BJ (cell line): ENCODE measurements at regions not wholly inside any gene's neighbourhood (a gene's known extent, or its start where the extent isn't known, plus 50 kb on each side); places are given as distances from the start of the nearest gene placed in this dataset.

Experiments
- CTCF ChIA-PET: fragments of 350-600 bp; formaldehyde crosslinking; extraction: SDS; loops from one replicate; lab custom pipeline; 2021; ENCODE audit warnings: antibody characterized with exemption, inconsistent platforms; lab: Yijun Ruan, JAX
- POLR2A ChIA-PET: fragments of 300-600 bp; sonication (Branson Sonifier 250); formaldehyde crosslinking; extraction: SDS; loops from one replicate; lab custom pipeline; 2021; ENCODE audit warnings: antibody characterized with exemption; lab: Charles Lee
- DNase-seq: peaks from one replicate; pipeline ENCODE4 v3.0.0-alpha.2; 2011; ENCODE audit warnings: low read depth
- H3K27me3 ChIP-seq: 2 replicates; pipeline ENCODE4 v1.6.0; 2011; ENCODE audit warnings: low read length; ENCODE audit not compliant: control insufficient read depth, insufficient read depth
- H3K36me3 ChIP-seq: 2 replicates; pipeline ENCODE4 v1.5.1; 2011; ENCODE audit warnings: low read length; ENCODE audit not compliant: control insufficient read depth, insufficient read depth
- H3K4me3 ChIP-seq: 2 replicates; pipeline ENCODE4 v1.5.1; 2011; ENCODE audit warnings: low read depth, mild to moderate bottlenecking, control low read depth, low read length
- TF ChIP-seq, protein P1 (sequence below): IDR thresholded peaks from 2 replicates; pipeline ENCODE4 v1.5.1; 2011; ENCODE audit warnings: low read depth, mild to moderate bottlenecking, control low read depth, inconsistent platforms, low read length, moderate library complexity; ENCODE audit not compliant: insufficient read depth

DNA sequence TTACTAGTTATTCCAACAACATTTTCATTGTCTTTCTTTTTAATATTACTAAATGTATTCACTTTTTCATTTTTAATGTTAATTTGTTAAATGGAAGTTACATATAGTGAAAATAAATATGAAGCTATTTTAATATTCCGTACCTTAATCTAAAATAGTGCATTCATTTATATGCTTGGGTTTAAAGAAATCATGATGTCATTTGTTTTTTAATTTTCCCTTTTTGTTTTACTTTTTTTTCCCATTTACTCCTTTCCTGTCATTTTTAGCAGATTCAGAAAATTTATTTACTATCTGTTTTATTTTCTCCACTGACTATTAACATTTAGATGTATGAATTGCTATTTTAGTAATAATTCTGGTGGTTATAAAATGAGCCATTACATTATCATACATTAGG, 183.0 kb upstream of the CDH9 start:
- POLR2A ChIA-PET: no interaction called here
- DNase-seq: no peak

DNA sequence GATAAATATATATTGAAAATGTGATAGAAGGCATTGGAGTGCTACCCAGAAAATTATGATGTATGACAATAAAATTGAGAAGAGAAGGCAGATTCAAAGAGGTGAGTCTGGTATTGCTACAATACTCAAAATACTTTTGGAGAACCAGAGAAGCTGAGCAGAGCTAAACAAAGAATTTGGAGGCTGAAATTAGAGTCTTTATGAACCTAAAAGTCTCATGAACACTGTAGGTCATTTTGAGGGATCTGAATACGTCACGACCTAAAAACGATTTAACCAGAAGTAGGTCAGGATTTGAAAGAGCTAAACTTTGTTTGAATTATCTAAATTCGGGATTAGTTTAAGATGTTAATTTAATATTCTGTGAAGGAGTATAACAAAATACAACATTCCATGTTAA, 182.4 kb upstream of the CDH9 start:
- DNase-seq: no peak
- ChIA-PET POLR2A (no interaction called here), CTCF (no interaction called here)
- Histone ChIP-seq H3K4me3 (no peak overlapping the region), H3K36me3 (no peaks in the 10 kb centered on the region), H3K27me3 (no peaks in the 10 kb centered on the region)
- TF ChIP-seq, protein P1, sequence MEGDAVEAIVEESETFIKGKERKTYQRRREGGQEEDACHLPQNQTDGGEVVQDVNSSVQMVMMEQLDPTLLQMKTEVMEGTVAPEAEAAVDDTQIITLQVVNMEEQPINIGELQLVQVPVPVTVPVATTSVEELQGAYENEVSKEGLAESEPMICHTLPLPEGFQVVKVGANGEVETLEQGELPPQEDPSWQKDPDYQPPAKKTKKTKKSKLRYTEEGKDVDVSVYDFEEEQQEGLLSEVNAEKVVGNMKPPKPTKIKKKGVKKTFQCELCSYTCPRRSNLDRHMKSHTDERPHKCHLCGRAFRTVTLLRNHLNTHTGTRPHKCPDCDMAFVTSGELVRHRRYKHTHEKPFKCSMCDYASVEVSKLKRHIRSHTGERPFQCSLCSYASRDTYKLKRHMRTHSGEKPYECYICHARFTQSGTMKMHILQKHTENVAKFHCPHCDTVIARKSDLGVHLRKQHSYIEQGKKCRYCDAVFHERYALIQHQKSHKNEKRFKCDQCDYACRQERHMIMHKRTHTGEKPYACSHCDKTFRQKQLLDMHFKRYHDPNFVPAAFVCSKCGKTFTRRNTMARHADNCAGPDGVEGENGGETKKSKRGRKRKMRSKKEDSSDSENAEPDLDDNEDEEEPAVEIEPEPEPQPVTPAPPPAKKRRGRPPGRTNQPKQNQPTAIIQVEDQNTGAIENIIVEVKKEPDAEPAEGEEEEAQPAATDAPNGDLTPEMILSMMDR: no peak

More for the DNA sequence above, 183.0 kb upstream of the CDH9 start:
- H3K27me3 ChIP-seq: no peaks in the 10 kb centered on the region
- TF ChIP-seq, protein P1: no peak
- no peaks in the 10 kb centered on the region for H3K36me3 ChIP-seq
- no peak overlapping the region for H3K4me3 ChIP-seq
- CTCF ChIA-PET: no interaction called here

DNA sequence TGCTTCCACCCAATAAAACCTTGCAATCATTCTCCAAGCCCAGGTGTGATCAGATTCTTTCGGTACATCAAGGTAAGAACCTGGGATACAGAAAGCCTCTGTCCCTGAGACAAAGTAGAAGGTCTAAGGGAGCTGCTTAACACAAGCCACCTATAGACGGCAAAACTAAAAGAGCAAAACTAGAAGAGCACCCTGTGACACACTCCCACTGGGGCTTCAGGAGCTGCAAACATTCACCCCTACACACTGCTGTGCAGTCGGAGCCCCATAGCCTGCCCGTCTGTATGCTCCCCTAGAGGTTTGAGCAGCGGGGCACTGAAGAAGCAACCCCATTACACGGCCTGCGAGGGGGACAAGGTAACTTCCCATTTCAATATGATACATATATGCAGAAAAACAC, 179.6 kb upstream of the CDH9 start:
- Histone ChIP-seq H3K36me3 (no peaks in the 10 kb centered on the region), H3K27me3 (no peaks in the 10 kb centered on the region), H3K4me3 (no peak overlapping the region)
- ChIA-PET POLR2A (no interaction called here), CTCF (no interaction called here)
- TF ChIP-seq, protein P1: no peak
- no peak for DNase-seq

DNA sequence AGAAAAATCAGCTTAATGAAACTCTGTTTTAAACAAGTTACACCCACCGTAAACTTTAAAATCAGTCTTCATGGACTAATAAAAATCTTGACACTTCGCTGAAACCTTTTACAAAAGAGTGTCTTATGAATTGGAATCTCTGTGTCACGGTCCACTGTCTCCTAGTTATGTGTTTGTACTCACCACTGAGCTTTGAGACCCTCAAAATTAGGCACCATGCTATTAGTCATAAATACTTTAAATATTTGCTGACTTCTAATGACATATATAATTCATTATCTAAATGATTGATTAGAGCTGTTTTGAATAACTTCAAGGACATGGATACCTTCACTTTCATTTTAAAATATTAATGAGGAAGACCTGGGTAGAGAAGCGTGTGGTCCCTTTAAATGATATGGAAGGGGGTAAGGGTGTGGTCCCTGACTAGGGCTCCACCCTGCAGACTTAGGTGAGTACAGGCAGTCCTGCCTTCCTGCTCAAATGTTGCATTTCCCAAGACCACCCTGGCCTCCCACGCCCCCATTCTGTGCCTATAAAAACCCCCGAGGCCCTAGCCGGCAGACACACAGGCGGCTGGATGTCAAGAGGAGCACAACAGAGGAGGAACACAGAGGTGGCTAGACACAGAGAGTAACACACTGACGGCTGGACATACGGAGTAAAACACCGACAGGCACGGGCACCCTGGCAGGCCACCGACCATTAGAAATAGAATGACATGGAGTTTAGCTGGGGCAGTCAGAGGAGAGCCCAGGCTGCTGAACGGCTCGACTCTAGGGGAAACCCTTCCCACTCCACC, 179.0 kb upstream of the CDH9 start:
- DNase-seq: no peak
- ChIA-PET POLR2A (no interaction called here), CTCF (no interaction called here)
- Histone ChIP-seq H3K4me3 (no peak overlapping the region), H3K27me3 (no peaks in the 10 kb centered on the region), H3K36me3 (no peaks in the 10 kb centered on the region)
- TF ChIP-seq, protein P1: no peak

DNA sequence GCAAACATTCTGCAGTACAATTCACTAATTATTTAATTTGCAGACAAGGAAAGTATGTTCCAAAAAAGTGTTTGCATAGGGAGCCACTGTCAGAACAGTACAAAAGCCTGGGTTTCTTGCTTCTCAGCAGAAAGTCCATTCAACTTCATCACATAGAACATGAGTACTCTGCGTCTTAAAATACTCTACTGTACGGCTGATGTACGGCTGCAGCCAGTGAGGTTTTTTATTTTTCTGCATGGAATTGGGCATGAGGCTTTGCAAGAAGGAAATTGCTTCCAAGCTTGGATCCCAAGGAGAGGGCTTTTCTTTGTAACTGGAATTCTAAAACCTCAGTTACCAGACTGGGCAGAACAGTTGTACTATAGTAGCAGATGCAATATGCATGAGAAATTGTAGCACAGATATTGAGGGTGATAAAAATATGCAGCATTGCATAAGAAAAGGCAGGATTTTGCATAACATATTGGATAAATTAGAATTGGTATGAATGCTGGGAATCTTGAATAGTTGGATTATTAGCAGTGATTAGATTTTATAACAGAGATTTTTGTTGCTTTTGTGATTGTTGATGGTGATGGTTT, 178.1 kb upstream of the CDH9 start:
- CTCF ChIA-PET: no interaction called here
- Histone ChIP-seq H3K4me3 (no peak overlapping the region), H3K36me3 (no peaks in the 10 kb centered on the region), H3K27me3 (no peaks in the 10 kb centered on the region)
- POLR2A ChIA-PET: no interaction called here
- TF ChIP-seq, protein P1: no peak
- no peak for DNase-seq
